HG03025 (cell line): ENCODE measurements at regions not wholly inside any gene's neighbourhood (a gene's known extent, or its start where the extent isn't known, plus 50 kb on each side); places are given as distances from the start of the nearest gene placed in this dataset.

Experiments used
- ATAC-seq: cut with Tn5 transposase; IDR thresholded peaks from one replicate; pipeline ENCODE4 v1.9.1; 2021; ENCODE audit warnings: mild to moderate bottlenecking, moderate library complexity; ENCODE audit not compliant: unreplicated experiment, low FRiP score

GRCh38 chr3:159843840-159844730 is 144.6 kb upstream of the IL12A start:
- ATAC-seq = no peak

GRCh38 chr3:159844801-159845261 is 143.8 kb upstream of the IL12A start:
- ATAC-seq = no peak

- ATAC-seq = no peak
These were observed 142.9 kb upstream of the IL12A start for GRCh38 chr3:159845737-159846136.

- ATAC-seq = no peak
These were observed 142.4 kb upstream of the IL12A start for GRCh38 chr3:159846255-159846654.

GRCh38 chr3:159848348-159849118 is 140.1 kb upstream of the IL12A start:
- ATAC-seq = no peak

GRCh38 chr3:159850481-159850880 is 138.2 kb upstream of the IL12A start:
- ATAC-seq = no peak

GRCh38 chr3:159852266-159852665 is 136.4 kb upstream of the IL12A start:
- no peak for ATAC-seq

- no peak for ATAC-seq
These were observed 135.7 kb upstream of the IL12A start for GRCh38 chr3:159852821-159853505.

- ATAC-seq = no peak
These were observed 135.2 kb upstream of the IL12A start for GRCh38 chr3:159853506-159853864.

GRCh38 chr3:159854500-159855124 is 134.0 kb upstream of the IL12A start:
- ATAC-seq = no peak

GRCh38 chr3:159855599-159856346 is 132.9 kb upstream of the IL12A start:
- no peak for ATAC-seq

GRCh38 chr3:159856590-159857104 is 132.0 kb upstream of the IL12A start:
- no peak for ATAC-seq

GRCh38 chr3:159857840-159858239 is 130.8 kb upstream of the IL12A start:
- no peak for ATAC-seq

GRCh38 chr3:159858650-159859049 is 130.0 kb upstream of the IL12A start:
- ATAC-seq = no peak

- ATAC-seq = no peak
These were observed 129.2 kb upstream of the IL12A start for GRCh38 chr3:159859424-159859823.

GRCh38 chr3:159859836-159860235 is 128.8 kb upstream of the IL12A start:
- ATAC-seq = no peak

GRCh38 chr3:159860269-159861116 is 128.1 kb upstream of the IL12A start:
- no peak for ATAC-seq

- peak; percentile 71 for ATAC-seq
These were observed 127.2 kb upstream of the IL12A start for GRCh38 chr3:159861369-159861987.
